ENCODE measurements at regions not wholly inside any gene's neighbourhood (a gene's known extent, or its start where the extent isn't known, plus 50 kb on each side); places are given as distances from the start of the nearest gene placed in this dataset.

DNA sequence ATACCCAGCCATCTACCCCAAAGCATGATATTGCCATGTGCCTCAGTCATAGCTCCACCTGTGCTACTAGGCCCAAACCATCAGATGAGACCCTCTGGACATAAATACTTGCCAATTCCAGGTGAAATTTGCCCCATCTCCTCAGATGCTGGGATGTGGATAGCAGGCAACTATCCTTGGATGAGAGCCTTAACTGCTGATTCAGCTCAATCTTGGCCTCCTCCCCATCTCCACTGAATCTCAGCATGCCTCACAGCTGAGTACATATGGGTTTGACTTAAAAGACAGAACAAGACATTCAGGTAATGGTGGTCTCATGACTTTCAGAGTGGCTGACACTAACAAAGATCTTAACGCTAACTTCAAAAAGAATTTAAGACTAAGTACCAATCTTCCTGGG, 50.8 kb upstream of the KLHL13 start:
- DNase-seq: no peak

GRCh38 chrX:118171356-118171755, 54.7 kb upstream of the KLHL13 start:
- no peak for DNase-seq

DNA sequence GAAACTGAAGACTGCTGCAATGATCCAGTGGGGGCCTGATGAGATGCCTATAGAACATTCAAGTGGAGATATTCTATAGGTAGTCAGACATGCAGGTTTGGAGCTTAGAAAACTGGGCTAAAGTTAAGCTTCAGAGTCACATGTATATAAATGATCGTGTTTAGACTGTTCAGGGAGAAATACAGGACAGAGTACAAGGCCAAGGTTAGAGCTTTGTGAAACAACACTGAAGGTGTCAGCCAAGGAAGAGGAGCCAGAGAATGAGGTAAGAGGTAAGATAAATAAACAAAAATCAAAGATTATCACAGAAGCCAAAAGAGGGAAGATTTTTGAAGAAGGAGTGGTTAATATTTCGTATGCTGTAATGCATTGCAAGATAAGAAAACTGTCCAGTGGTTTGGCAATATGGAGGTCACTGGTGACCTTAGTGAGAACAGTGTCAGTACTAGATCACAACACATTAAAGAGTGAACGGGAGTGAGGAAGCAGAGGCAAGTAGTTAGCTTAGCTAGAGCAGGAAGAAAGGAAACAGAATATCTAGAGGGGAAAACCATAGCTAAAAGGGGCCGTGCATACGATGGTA, 58.0 kb upstream of the KLHL13 start:
- no peak for DNase-seq

DNA sequence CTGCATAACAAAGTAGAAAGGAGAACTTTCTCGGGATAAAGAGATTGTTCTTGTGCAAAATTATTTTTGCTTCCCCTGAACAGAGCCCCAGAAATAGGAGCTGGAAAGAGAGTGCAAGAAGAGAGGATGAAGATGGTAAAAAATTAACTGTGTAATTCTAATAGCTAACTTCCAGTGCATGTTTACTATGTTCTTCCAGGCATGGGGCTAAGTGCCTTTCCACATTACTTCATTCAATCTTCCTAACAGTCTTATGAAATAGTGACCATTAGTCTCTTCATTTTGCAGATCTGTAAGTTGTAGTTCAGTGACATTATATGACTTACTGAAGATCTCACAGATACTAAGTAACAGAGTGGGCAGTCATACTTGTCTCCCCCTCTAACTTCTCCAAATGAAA, 61.1 kb upstream of the KLHL13 start:
- DNase-seq: no peak

DNA sequence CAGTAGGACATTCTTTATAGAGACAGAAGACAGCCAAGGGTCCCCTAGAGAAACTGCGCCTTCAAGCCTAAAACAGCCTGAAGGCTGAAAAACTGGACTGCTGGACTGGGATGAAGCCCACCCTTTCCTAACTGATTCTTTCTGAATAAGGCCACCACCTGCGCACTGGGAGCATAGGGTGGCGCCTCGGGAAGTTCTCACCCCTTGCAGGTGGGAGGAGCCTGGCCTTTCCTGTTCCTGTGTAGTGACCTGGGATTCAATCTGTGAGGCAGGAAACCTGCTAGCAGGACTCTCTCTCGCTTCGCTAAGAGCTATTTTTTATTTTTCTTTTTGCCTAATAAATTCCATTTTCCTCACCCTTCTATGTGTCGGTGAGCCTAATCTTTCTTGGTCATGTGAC, 61.8 kb upstream of the KLHL13 start:
- DNase-seq: no peak

DNA sequence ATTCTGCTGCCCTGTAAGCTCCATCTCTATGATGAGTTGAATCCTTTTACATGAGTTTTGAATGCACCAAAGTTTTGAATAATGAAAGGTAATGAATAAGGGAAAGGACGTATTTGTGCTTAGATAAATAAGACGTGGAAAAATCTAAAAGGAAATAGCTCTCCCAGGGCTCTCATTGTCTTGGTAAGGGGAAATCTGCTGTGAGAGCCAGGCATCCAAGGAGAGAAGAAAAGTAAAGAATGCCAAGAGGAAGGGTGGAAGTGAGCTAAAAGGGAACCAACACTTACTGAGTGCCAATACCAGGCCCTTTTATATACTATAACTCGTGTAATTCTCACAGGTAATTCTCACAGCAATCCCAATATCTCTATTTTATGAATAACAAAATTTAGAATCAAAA, 62.6 kb upstream of the KLHL13 start:
- DNase-seq: no peak

GRCh38 chrX:118179718-118180117, 63.1 kb upstream of the KLHL13 start:
- no peak for DNase-seq

DNA sequence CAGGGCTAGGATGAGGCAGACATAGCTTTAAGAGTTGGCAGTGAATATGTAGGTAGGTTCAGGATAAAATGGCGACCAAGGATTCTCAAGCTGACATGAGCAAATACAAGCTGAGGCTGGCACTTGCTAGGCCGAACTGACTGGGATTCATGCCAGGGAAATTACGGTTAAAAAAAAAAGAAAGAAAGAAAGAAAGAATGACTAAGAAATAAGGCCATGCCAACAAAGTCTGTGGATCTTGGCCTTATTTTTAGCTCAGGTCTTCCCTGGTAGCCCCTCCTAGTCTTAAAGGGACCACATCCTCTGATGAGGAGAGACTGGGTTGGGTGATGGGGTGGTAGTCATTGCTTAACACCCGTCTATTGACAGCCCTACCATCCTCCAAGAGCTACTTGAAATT, 64.4 kb upstream of the KLHL13 start:
- no peak for DNase-seq

GRCh38 chrX:118182025-118182424, 65.4 kb upstream of the KLHL13 start:
- no peak for DNase-seq

- no peak for DNase-seq
These were observed 66.1 kb upstream of the KLHL13 start for GRCh38 chrX:118182681-118183080.

- no peak for DNase-seq
These were observed 67.0 kb upstream of the KLHL13 start for GRCh38 chrX:118183606-118184005.

DNA sequence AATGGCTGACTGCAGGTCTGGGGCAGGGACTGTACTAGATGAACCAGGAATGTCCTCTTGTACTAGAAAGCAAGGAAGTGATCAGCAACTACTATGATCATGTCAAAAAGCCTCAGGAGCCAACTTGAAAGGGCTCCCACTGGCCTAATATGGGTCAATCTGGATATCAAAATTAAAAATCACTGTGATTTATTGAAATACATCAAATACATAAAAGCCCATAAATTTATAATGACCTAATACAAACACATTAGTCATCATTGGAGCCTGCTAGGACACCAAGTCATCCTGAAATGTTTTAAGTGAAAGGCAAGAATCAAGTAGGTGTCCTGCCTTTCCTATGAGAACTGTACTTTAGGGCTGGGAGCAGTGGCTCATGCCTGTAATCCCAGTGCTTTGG, 70.5 kb upstream of the KLHL13 start:
- DNase-seq: no peak

DNA sequence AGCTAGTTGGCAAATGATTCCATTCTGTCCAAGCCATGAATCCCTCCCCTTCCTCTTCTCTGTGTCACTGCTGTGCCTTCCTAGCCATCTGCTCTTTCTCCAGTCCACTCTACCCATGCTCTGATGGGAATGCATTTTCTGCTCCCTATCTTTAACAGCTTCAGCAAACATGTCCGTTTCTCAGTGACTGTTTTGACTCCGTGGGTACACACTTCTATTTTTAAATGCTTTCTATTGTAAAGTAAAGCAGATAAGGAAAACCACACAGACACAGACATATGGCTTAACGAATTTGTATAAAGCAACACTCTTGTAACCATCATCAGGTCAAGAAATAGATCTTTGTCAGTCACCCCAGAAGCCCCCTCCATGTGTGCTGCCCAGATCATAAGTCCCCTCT, 72.4 kb upstream of the KLHL13 start:
- no peak for DNase-seq

DNA sequence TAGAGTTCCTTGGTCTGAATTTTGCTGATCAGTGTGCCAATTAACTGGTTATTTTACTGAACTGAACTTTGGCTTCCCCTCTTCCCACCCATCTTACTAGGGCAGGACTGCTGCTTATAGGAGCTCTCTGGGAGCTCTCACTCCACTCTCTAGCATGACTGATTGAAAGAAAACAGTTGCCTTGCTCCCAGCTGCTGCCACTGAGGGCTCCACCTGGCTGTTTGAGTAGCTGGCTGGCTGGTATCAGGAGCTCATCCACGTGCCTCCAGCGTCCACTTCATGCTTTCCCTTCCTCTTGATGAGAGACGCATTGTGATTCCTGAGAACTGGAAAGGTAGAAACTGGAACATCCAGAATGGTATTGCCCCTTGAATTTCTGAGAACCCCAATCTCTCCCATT, 73.0 kb upstream of the KLHL13 start:
- no peak for DNase-seq

GRCh38 chrX:118197730-118198129, 81.1 kb upstream of the KLHL13 start:
- DNase-seq: no peak

- no peak for DNase-seq
These were observed 82.0 kb upstream of the KLHL13 start for GRCh38 chrX:118198577-118198976.

DNA sequence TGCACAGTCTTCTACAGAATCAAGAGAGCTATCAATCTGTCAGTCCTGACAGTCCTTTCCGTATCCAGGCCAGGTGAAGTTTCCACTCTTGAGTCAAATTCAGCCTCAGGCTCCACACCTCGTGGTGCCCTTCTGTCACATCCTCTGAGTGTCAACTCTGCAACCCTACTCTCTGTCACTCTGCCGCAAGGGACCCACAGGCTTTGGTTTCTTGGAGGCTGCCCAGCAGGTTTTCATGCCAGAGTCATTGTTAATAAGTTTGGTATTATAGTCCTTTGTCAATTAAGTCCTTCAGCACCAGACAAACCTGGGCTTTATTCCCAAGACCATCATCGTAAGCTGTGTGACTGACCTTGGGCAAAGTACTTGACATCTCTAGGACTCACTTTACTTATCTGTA, 83.4 kb upstream of the KLHL13 start:
- DNase-seq: no peak

DNA sequence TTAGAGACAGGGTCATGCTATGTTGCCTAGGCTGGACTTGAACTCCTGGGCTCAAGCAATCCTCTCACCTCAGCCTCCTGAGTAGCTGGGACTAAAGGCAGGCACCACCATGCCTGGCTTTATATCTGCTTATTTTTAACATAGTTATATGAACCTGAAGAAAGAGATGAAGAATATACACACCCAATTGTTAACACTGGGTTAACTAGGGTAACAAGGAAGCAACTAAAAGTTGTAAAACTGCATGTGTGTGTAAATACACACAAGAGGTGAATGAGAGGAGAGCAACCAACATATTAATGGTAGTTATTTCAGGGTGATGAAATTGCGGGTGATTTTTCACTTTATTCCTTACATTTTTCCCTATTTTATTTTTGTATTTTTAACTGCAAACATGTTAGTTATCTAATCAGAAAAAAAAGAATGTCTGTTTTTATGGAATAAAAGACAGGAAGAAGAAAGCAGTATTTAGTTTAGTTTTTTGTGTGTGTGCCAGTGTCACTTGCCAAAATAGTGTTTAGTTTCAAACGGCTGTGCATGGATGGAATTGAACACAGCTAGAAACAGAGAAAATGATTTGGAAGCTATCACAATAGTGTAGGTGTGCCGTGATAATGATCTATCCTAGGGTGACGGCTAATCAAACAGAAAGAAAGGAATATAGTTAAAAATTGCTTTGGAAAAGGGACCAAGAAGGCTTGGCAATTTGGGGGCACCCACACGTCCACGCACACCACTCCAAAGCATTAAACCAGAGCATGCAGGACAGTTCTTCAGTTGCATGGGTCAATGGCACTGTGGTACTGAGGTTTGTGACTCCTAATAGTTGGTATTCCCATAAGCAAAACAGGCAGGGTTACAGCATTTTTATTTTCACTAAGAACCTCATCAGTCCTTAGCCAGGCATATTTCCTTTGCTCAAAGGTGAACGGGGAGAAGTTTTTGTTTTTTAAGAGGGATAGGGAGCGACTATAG, 89.1 kb upstream of the KLHL13 start:
- no peak for DNase-seq

DNA sequence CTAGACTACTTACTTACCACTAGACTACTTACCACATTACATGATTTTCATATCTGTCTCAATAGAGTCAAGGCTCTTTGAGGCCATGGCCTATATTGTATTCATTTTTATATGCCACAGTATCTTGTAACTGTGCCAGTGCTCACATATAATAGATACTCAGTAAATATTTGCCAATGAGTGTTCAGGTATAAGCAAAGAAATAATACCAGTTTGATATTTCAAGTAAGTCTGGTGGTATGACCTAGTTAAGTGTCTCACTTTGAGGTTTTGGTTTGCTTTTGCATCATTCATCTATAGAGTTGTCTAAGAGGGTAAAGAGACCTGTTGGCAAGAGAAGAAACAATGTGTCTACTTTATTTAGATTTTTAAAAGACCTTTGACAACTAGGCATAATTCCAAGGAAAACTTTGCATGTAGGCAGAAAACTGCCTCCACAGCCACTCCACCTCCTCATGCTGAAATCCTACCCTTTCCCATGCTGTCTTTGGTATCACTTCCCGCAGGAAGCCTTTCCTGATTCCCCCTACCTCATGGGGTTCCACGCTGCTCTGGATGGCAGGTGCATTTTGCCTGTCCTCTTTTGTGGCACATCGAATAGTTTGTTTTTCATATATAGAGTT, 91.3 kb upstream of the KLHL13 start:
- DNase-seq: no peak

DNA sequence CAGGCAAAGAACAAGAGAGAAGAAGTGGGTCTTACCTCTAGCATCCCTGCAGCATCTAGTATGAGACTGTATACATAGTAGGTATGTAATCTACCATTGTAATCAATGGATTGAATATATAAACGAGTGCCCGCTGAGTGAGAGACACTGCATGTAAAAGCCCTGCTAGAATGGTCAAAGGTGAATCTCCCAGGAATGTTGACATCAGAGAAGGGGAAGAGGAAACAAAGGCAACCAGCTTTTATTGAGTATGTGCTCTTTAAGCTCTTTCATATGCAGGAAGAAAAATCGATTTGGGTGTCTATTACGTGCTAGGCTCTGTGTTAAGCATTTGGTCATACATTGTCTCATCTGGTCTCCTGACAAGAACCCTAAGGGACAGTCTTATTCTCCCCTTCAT, 91.9 kb upstream of the KLHL13 start:
- DNase-seq: no peak

- no peak for DNase-seq
These were observed 95.5 kb upstream of the KLHL13 start for GRCh38 chrX:118211891-118212816.

GRCh38 chrX:118212817-118213183, 96.2 kb upstream of the KLHL13 start:
- no peak for DNase-seq

DNA sequence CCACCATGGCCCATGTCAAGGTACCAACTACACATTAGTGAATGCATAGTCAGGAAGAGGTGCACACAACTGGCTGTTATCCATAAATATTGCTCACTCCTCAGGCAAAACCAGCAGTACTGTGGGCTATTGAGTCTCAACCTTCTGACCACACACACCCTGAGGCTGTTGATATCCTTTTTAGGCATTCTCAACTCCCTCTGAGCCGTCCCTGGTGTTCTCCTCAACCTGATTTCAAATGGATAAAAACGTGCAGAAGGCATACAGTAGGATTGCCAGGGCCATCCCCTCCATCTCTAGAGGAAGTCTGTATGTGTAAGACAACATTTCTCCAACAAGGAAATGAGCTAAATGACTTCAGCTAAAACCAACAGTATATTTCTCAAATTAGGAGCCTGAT, 98.7 kb upstream of the KLHL13 start:
- DNase-seq: no peak

All from stimulated activated CD4-positive, alpha-beta T cell treated with anti-CD3 and anti-CD28 coated beads, Interleukin-2, amount 100 ng/mL, for 24 hours (primary cell).